GM19023 (cell line): ENCODE measurements at regions not wholly inside any gene's neighbourhood (a gene's known extent, or its start where the extent isn't known, plus 50 kb on each side); places are given as distances from the start of the nearest gene placed in this dataset.
A peak's percentile ranks its signal among the peaks of the same experiment; 100 is the strongest.

Source experiments
- ATAC-seq: cut with Tn5 transposase; IDR thresholded peaks from one replicate; pipeline ENCODE4 v1.9.1; 2021; ENCODE audit warnings: mild to moderate bottlenecking, moderate library complexity; ENCODE audit not compliant: unreplicated experiment

DNA sequence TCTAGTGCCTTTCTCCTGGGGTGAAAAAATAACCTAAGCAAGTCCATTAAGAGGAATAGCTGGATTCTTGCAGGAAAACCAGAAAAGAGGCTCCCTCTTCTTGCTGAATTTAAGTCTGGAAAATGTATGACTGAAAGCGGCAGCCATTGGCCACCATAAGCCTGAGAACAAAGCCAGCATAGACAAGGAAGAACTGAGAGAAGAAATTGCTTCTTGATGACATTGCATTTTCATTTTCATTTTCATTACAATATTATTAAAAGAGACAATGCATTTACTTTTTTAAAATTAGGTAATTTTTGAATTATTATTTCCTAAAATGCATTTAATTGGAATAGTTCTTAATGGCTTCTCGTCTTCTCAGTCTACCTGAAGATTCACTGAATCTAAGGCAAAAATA, 1157.5 kb upstream of the ZEB2 start:
- ATAC-seq: no peak

DNA sequence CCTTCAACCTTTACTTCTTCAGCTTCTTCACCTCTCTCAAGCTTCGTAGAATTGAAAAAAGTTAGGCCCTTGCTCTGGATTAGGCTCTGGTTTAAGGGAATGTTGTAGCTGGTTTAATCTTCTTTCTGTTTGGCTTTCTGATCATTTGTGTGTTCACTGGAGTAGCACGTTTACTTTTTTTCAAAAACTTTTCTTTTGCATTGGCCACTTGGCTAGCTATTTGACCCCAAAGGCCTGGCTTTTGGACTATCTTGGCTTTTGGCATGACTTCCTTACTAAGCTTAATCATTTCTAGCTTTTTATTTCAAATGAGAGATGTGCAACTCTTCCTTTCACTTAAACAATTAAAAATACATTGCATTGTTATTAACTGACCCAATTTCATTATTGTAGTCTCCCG, 1154.8 kb upstream of the ZEB2 start:
- no peak for ATAC-seq

DNA sequence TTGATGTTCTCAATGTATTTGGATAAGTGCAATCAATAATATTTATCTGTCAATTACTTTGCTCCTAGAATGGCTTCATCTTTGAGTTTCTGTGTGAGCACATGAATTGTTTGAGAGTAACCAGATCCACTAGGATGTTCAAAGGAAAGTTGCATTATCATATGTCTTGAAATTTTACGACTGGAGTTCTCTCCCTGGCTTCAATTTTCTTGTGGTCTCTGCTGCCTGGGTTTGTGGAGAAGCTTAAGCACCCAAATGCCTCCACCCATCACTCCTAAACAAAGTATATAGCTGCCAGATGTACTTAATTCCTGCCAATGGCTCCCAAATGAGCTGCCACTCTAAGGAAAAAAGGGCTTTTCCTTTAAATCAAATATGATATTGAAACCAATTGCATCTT, 1149.4 kb upstream of the ZEB2 start:
- no peak for ATAC-seq

DNA sequence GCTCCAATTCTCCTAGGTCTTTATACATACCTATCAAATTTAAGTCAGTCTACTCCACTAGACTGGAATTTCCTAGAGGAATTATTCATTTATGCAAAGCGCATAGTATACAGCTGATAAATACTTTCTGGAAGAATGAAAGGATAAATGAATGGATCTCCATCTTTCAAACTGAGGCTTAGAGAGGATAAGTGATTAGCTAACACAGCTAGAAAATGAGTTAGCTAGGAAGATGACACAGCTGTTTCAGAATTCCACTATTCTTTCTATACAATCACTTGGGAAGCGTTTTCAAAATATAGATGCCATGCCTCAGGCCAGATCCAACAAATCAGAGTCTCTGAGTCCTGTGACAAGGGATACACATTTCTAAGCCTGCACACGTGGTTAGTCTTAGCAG, 1146.6 kb upstream of the ZEB2 start:
- no peak for ATAC-seq

DNA sequence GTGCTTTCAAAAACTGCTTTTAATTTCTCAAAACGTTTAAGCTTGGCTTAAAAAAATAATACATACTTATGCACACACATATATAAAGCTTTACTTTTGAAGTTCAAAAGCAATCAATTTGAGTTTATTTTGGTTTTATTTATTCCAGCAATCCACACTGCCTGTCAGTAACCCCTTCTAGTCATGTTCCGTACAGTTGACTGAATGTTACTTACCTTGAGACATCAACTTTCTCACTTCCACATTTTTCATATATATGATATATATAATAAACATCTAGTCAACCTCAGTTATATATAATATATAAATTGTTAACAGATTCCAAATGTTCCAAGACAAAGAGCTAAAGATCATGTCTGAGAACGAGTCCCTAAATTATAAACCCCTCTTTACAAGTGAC, 1137.3 kb upstream of the ZEB2 start:
- no peak for ATAC-seq

DNA sequence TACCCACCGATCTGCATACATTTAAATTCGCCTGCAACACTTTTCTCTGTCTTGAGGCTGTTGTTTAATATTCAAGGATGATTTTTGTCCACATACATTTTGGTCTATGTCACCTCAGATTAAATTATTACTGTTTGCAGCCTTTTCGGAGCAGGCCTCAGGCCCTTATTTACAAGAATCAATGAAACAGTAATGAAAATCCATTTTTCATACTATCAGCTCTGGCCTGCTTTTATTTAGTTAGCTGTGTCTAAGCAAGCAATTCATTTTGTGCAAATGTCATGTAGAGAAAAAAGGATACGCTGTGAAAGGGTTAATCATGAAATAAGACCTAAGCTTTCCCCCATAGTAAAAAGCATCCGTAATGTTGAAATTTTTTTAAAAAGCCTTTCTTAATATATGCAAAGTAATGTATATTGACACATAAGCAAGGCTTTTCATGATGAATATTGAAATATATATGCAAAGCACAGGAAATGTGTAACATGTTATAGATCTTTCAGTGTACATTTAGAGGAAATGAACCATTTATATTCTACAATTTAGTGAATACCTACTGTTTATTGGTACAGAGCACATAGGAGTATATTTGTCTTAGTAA, 1135.3 kb upstream of the ZEB2 start:
- no peak for ATAC-seq

DNA sequence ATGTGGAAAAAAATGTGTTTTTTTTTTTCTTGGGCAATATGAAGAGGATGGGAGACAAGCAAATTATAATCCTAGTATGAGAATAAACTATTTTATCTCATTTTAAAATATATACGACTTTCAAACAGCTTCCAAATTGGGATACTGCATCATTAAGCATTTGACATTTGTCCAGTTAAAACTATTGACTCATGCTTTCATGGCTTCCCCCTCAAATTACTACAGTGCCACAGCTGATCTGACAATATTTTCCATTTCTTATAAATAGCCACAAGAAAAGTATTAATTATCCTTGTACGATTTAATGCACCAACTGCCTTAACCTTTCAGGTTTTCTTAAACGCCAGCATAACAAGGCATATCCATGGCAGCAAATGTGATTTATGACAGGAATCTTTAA, 1134.8 kb upstream of the ZEB2 start:
- no peak for ATAC-seq

DNA sequence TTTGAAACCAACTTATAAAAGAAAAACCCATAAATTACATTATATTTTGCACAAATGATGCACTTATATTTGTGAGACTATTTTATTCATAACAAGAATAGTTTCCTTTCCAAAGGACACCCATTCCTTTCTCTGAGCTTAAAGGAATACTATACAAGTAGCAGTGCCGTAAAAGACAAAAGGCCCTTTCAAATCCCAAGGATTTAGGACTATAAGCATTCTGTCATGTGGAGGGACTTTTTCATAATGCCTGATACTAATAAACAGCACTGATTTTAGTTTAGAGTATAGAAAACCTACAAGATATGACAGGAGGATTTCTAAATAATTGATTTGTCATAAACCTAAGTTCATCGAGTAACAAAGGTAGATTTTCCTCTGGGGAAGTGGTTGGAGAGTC, 1134.2 kb upstream of the ZEB2 start:
- ATAC-seq: no peak

DNA sequence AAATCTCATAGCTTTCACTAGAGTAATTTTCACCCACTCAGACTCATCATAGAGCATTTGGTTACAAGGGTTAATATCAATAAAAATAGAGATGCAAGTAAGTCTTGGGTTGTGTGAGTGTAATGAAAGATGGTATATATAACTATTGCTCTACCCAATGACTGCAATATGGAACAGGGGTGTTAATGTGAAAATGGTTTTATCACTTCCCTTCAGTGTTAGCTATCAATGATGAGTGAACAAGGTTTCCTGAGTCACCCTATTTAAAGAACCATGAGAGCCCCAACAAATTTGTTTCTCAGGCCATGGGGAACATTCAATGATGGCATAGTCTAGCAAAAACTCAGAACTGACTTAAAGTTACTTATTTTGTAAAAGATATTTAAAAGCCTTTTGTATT, 1133.6 kb upstream of the ZEB2 start:
- ATAC-seq: no peak

DNA sequence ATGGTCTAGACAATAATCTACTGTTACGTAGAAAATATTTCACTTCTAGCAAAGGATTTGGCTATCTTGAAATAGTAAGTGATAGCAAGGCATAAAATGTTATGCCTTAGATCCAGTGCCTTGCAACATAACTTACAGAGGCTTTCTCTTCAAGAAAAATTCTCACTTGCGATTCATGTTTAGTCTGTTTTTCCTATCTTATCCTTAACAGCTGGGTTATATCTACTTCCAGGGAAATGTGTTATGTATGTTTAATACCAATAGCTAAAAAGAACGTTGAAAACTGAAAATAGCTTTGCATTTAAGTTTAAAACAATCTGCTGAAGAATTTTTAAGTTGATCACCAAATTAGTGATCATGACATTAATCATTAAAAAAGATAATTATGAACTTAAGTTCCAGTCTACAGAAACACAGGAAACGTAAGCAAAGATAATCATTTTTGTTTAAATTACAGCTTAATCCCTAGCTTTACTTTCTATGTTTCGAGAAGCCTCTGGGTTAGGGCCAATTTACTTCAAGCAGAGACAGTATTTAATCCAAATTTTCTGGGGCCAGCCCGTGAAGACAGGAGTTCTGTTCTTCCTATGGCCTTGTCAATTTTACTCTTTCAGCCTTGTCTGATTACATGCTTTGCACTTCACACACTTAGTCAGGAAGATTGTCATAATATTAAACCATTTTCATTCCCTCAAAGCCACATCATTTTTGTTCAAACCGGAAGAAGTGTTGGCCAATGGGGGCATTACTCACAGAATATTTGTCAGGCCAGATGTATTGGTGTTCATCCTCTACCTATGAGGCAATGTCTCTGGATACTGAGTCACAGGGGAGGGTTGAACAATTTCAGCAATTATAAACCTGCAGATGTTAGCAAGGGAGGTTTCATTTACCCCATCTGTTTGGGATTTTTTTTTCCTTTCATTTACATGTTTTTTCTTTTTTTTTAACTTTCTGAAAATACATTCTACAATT, 1132.9 kb upstream of the ZEB2 start:
- ATAC-seq: no peak

DNA sequence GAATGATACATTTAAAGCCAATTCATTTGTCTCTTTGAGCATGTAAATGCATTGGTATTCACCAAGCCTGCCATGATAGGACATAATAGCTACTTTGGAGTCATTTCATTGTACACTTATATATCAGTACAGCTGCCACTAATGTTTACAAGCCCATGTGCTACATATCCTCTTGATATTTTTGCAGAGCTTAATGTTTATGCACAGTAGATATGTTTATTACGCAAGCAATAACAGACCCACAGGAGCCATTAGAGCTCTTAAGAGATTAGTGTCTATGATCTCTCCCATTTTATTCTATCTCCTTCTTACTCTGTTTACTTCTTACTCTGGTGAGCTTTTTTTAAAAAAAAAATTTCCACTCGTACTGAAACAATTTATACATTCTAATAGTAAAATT, 1132.1 kb upstream of the ZEB2 start:
- no peak for ATAC-seq

DNA sequence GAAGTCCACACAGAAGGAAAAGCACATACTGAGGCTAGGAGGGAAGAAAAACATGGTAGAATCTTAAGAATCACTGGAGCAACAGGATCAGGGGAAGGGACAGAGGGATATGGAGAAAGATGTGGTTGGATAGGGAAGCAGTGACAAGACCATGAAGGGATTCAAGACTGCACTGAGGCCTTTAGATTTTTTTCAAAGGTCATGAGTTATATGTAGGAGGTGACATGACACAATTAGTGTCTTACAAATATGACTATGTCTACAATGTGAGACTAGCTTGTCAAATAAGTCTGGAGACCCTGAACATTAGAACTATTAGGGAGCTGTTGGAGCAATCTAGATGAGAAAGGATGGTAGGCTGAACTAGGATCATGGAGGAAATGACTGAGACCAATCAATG, 1130.3 kb upstream of the ZEB2 start:
- ATAC-seq: no peak

DNA sequence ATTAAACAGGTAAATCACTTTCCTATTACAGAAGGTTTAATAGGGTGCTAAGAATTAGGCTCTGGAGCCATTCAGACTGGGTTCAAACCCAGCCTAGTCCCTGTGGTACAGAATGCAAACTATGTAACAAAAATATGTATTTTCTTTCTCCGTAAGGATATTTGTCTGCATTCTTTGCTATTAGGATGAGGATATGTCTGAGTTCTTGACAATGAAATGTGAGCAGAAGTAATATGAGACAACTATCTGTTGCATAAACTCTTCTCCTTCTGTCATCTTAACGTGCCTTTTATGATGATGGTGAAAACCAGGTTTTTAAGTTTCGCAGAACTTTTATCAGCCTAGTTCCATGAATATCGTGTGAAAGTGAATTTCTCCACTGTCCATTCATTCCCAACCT, 1129.1 kb upstream of the ZEB2 start:
- ATAC-seq: no peak

DNA sequence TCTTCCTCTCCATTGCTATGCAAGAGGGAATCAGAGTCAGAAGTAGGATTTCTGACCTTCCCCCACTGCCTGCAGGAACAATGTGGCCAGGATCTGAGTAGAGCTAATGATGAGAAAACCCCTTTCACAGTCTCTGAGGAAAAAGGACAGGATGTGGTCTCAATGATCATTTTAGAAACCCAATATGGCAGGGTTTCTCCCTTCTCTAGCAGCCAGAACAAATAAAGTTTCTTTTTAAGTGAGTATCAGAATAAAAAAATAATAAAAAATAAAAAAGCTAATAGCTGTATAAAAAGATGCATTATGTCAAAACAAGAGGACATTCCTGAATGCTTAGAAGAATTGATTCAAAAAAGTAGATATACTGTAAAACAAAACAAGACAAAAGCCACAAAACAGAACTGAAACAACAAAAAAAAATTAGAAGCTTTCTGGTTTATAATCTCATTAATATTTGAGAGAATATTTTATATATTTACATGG, 1124.9 kb upstream of the ZEB2 start:
- ATAC-seq: peak; percentile 95

DNA sequence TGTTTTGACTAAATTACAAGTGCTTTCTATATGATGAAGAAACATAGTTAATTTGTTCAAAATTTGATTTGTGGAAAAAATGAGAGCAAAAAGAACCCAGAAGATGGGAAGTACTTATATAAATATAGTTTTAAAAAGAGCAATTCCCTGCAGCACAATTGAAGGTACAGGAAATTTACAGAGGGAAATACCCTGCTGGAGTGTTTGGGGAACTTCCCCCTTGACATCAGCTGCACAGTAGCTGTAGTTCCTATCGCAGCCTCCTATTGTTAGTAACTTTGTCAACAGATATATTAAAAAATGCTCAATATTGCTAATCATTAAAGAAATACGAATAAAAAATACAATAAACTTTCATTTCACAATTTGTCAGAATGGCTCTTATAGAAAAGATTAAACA, 1118.8 kb upstream of the ZEB2 start:
- no peak for ATAC-seq

DNA sequence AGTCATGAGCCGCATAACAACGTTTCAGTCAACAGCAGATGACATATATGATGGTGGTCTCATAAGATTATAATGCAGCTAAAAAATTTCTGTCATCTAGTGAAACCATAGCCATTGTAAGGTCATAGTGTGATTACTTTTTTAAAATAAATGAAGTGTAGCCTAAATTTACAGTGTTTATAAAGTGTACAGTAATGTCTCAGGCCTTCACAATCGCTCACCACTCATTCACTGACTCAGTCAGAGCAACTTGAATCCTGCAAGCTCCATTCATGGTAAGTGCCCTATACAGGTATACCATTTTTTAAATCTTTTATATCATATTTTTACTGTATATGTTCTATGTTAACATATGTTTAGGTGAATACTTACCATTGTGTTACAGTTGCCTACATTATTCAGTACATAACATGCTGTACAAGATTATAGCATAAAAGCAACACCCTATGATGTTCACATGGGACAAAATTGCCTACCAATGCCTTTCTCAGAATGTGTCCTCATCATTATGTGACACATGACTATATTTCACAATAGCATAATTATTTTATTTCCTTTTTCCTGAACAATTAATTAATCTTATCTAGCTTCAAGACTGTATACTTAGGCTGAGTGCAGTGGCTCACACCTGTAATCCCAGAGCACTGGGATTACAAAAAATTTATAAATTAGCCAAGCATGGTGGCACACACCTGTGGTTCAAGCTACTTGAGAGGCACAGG, 1115.9 kb upstream of the ZEB2 start:
- ATAC-seq: no peak

DNA sequence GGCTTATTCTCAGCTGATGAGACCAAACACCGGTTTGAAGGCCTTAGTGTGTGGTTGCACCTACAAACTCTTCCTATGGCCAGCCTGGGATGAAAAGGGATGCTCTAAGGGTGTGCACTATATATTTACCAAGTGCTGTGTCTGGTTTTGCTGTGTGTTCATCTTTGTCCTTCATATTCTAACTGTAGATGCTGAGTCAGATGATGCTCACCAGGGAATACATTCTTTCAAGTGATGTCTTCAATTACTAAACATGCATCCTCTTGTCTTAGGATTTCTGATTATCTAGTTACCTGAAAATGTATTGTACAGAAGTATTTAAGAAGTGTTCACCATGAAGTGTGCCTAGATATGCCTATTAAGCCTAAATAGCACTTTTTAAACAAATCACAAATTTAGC, 1111.6 kb upstream of the ZEB2 start:
- ATAC-seq: no peak

DNA sequence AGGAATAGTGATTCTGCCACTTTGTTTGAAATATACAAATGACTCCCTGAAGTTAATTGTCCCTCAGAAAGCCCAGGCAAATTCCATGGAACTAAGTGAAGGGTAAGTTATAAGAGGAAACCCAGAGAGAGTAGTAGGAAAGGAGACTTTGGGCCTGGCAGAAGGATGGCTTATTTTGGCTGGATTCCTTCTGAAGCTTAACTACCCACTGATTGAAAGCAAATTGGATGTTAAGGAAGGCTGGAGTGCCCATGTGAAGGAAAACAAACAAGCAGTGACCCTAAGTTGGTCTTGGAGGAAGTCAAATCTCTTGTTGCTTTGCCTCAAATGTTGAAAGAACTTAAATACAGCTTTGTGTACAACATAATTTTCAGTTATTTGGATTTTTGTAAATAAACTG, 1106.4 kb upstream of the ZEB2 start:
- no peak for ATAC-seq

DNA sequence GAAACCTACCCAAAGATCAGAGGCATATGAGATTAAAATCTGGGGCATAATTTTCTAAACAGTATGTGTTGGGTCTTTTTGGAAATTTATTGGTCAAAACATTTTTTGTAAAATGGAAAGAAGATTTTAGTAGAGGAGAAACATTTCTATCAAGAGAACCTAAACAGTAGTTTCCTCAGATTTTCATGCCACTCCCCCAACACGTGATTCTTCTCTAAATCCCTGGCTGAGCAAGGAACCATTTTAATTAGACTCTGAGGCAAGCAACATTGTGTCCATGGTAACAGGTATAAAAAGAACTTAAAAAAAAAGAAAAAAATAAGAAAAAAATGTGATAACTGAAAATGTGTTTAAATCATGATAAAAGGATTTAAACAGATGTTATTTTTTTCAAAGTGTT, 1105.2 kb upstream of the ZEB2 start:
- ATAC-seq: no peak

DNA sequence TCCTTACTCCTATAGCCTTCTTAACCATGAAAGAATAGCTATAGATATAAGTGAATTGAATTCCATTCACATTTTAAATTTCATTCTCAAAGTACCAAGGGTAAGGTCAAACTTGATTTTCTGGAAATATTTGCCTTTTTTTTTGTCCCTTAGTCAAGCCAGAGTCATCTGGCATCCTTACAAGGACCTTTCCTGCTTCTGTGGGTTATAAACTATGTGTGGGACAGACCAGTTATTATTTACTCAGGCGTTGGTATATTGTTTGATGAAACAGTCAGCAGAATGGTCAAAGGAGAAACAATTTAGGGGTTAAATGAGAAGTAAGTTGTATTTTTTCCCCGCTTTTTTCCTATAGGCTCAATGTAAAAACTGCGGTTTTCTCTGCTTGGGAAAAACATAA, 1103.2 kb upstream of the ZEB2 start:
- no peak for ATAC-seq

DNA sequence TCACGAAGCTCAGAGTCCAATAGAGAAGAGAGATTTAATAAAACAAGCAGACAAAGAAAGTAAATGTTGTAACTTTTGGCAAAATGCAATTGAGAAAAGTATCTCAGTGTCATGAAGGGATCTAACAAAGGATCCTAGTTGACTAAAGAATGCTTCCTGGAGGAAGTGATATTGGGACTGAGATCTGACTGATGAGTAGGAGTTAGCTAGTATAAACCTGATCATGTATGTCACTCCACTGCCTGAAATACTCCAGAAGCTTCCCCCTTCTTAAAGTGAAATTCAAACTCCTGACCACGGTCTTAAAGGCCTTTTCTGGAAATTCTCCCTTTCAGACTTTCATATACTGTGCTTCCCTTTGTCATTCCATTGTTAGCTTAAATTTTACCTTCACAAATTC, 1102.4 kb upstream of the ZEB2 start:
- ATAC-seq: no peak

DNA sequence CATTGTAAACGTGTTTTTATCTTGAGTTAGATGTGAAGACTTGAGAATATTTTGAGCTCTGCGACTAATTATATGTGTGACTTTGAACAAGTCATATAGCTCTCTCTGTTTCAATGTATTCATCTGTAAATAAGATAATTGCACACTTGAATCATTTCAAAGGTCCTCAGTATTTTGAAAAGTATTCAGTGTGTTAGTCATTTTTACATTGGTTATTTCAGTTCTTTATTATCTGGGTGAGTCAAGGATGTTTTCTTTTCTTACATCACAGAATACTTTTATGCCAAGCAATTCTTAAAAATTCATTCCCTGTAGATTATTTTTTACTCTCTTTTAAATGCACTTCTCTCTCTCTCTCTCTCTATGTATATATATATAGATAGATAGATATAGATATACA, 1098.0 kb upstream of the ZEB2 start:
- ATAC-seq: no peak
